ENCODE measurements at regions not wholly inside any gene's neighbourhood (a gene's known extent, or its start where the extent isn't known, plus 50 kb on each side); places are given as distances from the start of the nearest gene placed in this dataset.
"Not testable (repeated sequence)": the region's sequence is repeated elsewhere in the genome, so short reads cannot be mapped to it uniquely, and the experiment has no call there.

DNA sequence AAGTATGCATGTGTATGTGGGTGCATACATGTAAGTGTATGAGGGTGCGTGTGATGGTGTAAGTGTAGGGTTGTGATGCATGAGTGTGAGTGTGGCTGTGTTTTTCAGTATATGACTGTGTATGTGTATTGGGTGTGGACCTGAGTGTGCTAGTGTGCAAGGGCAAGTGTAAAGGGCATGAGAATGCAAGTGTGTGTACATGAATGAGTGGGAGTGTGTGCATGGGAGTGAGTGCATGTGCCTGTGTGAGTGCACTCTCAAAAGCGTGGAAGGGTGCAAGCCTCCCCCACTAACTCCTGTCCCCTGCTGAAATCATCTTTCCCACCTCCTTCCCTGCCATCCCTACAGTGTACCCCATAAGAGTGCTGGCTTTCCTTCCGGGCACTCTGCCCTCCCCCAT lies 225.1 kb upstream of the PRKX start:
- no peaks in the 10 kb centered on the region for H3K27me3 ChIP-seq (ENCODE audit: control insufficient read depth, insufficient read depth, low read length)
- no peak for DNase-seq
- H3K36me3 ChIP-seq (replicated peaks; ENCODE audit: control insufficient read depth, insufficient read depth, low read length), result no peaks in the 10 kb centered on the region
- H3K4me3 ChIP-seq (ENCODE audit: insufficient read depth, low read depth, low read length), result no peak overlapping the region

DNA sequence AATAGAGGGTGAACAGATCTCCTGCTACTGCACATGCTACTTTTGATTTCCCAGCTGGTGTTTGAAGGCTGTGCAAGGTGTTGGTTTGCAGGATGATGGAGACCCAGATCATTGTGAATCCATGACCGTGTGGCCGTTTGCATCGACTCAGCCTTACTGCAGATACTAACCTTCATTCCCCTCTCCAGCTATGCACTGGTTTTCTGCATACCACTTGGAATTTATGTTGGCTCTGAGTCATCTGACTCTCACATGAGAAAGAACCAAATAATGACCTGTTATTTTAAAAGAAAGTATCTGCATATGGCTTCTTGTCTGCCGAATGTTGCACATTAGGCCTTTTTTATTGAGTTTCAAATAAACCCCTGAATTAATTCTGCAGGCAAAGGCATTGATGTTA lies 221.7 kb upstream of the PRKX start:
- not testable (repeated sequence) for H3K4me3 ChIP-seq (ENCODE audit: insufficient read depth, low read depth, low read length); H3K36me3 ChIP-seq (replicated peaks; ENCODE audit: control insufficient read depth, insufficient read depth, low read length); DNase-seq; H3K27me3 ChIP-seq (ENCODE audit: control insufficient read depth, insufficient read depth, low read length)

DNA sequence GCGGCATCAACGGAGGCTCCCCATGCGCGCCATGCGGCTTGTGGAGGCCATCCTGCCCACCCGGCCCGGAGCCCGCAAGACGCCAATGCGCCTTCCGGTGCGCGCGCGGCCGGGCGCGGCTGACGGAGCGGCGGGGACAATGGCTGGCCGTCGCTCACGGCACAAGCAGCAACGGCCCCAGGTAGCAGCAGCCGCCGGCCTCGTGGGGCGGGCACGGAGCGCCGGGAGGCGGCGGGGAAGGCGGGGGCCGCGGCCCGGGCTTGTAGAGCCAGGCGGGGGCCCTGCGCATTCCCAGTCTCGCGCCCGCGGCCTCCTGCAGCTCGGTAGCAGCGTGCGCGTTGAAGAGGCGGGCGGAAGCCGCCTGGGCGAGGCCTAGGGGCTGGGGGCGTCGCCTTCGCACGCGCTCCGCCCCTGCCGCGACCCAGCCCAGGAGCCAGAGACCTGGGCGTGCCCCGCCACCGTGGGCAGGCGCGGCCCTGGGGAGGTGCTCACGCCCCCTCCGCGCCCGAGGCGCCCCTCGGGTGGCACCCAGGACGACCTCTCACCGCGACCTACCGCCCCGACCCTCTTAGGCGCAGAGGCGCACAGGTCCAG lies 207.1 kb upstream of the PRKX start:
- DNase-seq; H3K36me3 ChIP-seq (replicated peaks; ENCODE audit: control insufficient read depth, insufficient read depth, low read length): not testable (repeated sequence)

DNA sequence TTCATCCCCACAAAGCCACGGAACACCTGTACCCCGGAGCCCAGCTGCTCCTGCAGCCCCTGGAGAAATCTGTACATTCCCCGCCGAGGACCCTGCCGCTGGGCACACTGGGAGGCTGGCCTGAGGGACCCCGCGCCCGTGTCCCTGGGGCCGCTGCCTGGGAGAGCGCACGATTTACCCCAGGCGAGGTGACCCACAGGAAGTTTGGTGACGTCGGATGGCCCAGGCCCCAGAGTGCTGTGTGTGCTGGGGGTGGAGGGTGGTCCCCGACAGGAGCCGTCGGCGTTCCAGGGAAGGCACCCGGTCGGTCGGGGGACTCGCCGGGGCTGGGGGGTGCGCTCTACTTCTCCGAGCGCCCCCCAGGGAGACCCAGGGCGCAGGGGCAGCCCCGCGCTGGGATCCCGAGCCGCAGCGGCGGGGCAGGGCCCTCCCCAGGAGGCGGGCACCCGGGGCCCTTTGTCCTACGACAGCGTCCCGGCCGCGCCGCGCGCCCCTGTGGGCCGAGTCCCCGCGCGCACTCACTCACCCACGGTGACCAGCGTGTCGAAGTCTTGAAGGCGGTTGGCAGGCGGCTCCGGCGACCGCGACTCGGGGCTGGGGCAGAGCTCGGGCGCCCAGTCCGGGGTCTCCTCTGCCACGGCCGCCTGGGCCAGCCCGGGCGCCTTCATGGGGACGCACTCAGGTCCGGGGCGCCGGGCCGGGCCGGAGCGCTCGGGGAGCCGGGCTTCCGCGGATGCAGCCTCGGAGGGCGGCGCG lies 206.4 kb upstream of the PRKX start:
- H3K36me3 ChIP-seq (replicated peaks; ENCODE audit: control insufficient read depth, insufficient read depth, low read length); H3K4me3 ChIP-seq (ENCODE audit: insufficient read depth, low read depth, low read length); DNase-seq; H3K27me3 ChIP-seq (ENCODE audit: control insufficient read depth, insufficient read depth, low read length): not testable (repeated sequence)

More for the DNA sequence above, 207.1 kb upstream of the PRKX start:
- not testable (repeated sequence) for H3K4me3 ChIP-seq (ENCODE audit: insufficient read depth, low read depth, low read length); H3K27me3 ChIP-seq (ENCODE audit: control insufficient read depth, insufficient read depth, low read length)

DNA sequence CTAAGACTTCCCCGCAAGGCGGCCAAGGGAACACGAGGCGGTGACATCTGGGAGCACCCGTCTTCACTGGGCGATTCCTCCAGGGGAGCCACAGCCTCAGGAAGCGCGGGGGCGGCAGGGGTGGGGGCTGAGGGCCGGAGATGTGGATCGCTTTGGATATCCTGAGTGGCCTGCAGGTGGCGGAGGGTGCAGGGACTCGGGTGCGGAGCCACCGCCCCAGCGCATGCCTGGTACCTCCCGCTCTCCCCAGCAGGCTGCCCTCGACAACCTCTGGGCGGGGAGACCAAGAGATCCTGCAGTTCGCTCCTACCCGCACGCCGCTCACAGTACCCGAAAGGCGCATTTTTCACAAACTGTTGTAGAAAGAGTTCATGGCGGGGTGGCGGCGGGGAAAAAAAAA lies 201.4 kb upstream of the PRKX start:
- H3K36me3 ChIP-seq (replicated peaks; ENCODE audit: control insufficient read depth, insufficient read depth, low read length); H3K4me3 ChIP-seq (ENCODE audit: insufficient read depth, low read depth, low read length); H3K27me3 ChIP-seq (ENCODE audit: control insufficient read depth, insufficient read depth, low read length); DNase-seq: not testable (repeated sequence)

DNA sequence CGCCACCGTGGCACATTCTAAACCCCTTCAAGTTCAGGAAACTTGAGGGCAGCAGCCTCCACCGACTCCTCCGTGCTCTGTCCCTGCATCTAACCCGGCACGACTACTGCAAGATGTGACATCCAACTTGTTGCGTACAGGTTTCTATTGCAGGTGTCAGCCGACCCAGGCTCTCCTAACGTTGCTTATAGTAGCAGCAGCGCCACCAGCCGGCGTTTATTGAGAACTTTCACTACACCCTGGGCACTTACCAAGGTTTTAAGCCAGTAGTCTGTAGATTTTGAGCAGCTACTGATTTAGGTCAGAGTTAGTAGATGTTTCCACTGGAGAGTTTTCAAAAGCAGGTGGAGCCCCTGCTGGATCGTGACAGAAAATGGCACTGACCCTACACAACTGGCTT lies 200.6 kb upstream of the PRKX start:
- H3K36me3 ChIP-seq (replicated peaks; ENCODE audit: control insufficient read depth, insufficient read depth, low read length); H3K27me3 ChIP-seq (ENCODE audit: control insufficient read depth, insufficient read depth, low read length); DNase-seq; H3K4me3 ChIP-seq (ENCODE audit: insufficient read depth, low read depth, low read length): not testable (repeated sequence)

DNA sequence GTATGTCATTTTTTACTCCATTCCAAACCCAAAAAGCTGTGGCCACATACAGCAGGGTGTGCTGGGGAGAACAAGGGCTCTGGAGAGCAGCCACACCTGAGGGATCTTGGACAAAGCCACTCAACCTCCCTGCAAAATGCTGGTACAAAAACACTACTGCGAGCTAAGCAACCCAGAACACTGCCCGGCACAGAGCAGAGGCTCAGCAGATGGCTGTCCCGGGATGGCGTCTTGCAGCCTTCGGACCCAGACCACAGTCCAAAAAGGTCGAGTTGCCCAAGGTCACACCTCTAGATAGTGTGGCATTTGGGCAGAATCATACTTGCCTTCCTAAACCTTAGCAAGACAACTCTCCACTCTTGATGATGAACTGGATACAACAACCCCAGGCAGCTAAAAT lies 197.6 kb upstream of the PRKX start:
- not testable (repeated sequence) for H3K4me3 ChIP-seq (ENCODE audit: insufficient read depth, low read depth, low read length); H3K36me3 ChIP-seq (replicated peaks; ENCODE audit: control insufficient read depth, insufficient read depth, low read length); H3K27me3 ChIP-seq (ENCODE audit: control insufficient read depth, insufficient read depth, low read length); DNase-seq

DNA sequence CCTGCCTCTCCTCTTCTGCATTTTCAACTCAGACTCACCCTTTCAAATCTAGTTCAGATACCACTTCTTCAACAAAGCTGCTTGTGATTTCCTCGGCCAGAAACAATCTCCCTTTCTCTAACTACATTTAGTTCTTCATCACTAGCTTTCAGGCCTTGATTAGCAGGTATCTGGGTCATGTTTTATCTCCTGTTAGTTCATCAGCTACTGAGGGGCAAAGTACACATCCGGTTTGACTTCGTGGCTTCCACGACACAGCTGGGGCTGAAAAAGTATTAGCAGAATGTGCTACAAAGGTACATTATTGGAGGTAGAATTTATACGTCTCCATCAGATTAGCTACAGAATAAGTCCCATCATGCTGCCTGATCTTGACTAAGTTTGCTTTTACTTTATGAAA lies 197.2 kb upstream of the PRKX start:
- not testable (repeated sequence) for H3K36me3 ChIP-seq (replicated peaks; ENCODE audit: control insufficient read depth, insufficient read depth, low read length); DNase-seq; H3K4me3 ChIP-seq (ENCODE audit: insufficient read depth, low read depth, low read length); H3K27me3 ChIP-seq (ENCODE audit: control insufficient read depth, insufficient read depth, low read length)

DNA sequence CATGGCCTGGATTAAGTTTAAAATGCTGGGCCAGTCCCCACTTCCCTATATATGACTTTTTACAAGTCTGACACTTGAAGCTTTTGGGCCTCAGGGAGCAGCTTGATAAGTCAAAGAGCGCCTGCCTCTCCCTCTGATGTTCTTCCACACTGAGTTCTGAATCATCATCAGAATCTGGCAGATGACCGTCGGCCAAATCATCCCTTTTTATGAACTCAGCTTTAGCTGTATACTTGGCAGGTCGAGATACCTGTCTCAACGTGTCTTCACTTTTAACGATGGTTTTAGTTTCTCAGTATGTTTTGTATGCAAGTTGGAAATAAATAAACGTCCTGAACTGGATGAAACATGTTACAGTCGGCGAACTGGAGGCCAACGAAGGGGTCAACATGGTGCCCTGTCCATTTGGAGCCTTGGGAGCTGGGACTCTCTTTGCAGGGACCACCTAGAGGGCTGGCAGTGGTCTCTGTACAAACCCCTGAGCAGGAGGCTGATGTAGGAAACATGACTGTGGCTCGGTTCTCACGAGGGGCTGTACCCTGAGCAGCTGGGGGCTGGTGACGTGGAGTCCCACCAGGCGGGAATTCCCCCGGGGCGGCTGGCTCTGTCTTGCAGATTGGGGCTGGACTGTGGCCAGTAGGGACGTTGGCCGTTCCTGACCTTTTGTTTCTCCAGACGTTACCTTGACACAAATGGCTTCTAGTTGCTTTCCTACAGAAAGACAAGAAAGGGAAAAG lies 192.2 kb upstream of the PRKX start:
- H3K4me3 ChIP-seq (ENCODE audit: insufficient read depth, low read depth, low read length); H3K27me3 ChIP-seq (ENCODE audit: control insufficient read depth, insufficient read depth, low read length); H3K36me3 ChIP-seq (replicated peaks; ENCODE audit: control insufficient read depth, insufficient read depth, low read length); DNase-seq: not testable (repeated sequence)

DNA sequence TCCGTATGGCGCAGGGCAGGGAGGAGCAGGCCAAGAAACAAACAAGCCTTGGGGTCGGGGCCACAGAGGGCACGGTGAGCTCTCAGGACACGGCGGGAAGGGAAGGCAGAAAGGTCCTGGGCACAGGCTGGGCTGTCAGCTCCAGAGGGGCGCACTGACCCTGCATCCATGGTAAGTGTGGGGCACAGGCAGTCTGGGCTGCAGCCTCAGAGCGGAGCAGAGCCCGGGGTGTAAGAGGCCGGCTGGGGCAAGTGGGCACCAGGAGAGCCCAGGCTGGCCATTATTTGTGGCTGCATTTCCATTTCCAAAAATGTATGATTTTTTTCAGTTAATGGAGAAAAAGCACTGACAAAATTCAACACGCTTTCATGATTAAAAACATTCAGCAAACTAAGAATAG lies 188.8 kb upstream of the PRKX start:
- not testable (repeated sequence) for H3K36me3 ChIP-seq (replicated peaks; ENCODE audit: control insufficient read depth, insufficient read depth, low read length); H3K4me3 ChIP-seq (ENCODE audit: insufficient read depth, low read depth, low read length); DNase-seq; H3K27me3 ChIP-seq (ENCODE audit: control insufficient read depth, insufficient read depth, low read length)

DNA sequence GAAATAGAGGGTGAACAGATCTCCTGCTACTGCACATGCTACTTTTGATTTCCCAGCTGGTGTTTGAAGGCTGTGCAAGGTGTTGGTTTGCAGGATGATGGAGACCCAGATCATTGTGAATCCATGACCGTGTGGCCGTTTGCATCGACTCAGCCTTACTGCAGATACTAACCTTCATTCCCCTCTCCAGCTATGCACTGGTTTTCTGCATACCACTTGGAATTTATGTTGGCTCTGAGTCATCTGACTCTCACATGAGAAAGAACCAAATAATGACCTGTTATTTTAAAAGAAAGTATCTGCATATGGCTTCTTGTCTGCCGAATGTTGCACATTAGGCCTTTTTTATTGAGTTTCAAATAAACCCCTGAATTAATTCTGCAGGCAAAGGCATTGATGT lies 183.3 kb upstream of the PRKX start:
- H3K4me3 ChIP-seq (ENCODE audit: insufficient read depth, low read depth, low read length); H3K27me3 ChIP-seq (ENCODE audit: control insufficient read depth, insufficient read depth, low read length): not testable (repeated sequence)

DNA sequence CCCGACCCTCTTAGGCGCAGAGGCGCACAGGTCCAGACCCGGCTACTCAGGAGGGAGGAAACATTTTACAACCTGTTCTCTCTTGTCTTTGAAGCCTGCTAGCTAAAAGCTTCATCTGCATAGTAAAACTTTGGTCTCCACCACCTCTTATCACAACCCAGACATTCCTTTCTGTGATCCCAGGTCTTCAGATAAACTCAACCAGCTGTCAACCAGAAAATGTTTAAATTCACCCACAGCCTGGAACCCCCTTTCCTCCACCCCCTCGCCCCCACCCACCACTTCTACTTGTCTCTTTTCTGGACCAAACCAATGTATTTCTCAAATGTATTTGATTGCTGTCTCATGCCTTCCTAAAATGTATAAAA lies 169.1 kb upstream of the PRKX start:
- not testable (repeated sequence) for H3K27me3 ChIP-seq (ENCODE audit: control insufficient read depth, insufficient read depth, low read length); DNase-seq; H3K4me3 ChIP-seq (ENCODE audit: insufficient read depth, low read depth, low read length); H3K36me3 ChIP-seq (replicated peaks; ENCODE audit: control insufficient read depth, insufficient read depth, low read length)

More for the DNA sequence above, 183.3 kb upstream of the PRKX start:
- H3K36me3 ChIP-seq (replicated peaks; ENCODE audit: control insufficient read depth, insufficient read depth, low read length); DNase-seq: not testable (repeated sequence)

DNA sequence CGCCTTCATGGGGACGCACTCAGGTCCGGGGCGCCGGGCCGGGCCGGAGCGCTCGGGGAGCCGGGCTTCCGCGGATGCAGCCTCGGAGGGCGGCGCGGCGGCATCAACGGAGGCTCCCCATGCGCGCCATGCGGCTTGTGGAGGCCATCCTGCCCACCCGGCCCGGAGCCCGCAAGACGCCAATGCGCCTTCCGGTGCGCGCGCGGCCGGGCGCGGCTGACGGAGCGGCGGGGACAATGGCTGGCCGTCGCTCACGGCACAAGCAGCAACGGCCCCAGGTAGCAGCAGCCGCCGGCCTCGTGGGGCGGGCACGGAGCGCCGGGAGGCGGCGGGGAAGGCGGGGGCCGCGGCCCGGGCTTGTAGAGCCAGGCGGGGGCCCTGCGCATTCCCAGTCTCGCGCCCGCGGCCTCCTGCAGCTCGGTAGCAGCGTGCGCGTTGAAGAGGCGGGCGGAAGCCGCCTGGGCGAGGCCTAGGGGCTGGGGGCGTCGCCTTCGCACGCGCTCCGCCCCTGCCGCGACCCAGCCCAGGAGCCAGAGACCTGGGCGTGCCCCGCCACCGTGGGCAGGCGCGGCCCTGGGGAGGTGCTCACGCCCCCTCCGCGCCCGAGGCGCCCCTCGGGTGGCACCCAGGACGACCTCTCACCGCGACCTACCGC lies 168.6 kb upstream of the PRKX start:
- DNase-seq; H3K27me3 ChIP-seq (ENCODE audit: control insufficient read depth, insufficient read depth, low read length); H3K4me3 ChIP-seq (ENCODE audit: insufficient read depth, low read depth, low read length); H3K36me3 ChIP-seq (replicated peaks; ENCODE audit: control insufficient read depth, insufficient read depth, low read length): not testable (repeated sequence)

DNA sequence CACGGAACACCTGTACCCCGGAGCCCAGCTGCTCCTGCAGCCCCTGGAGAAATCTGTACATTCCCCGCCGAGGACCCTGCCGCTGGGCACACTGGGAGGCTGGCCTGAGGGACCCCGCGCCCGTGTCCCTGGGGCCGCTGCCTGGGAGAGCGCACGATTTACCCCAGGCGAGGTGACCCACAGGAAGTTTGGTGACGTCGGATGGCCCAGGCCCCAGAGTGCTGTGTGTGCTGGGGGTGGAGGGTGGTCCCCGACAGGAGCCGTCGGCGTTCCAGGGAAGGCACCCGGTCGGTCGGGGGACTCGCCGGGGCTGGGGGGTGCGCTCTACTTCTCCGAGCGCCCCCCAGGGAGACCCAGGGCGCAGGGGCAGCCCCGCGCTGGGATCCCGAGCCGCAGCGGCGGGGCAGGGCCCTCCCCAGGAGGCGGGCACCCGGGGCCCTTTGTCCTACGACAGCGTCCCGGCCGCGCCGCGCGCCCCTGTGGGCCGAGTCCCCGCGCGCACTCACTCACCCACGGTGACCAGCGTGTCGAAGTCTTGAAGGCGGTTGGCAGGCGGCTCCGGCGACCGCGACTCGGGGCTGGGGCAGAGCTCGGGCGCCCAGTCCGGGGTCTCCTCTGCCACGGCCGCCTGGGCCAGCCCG lies 167.9 kb upstream of the PRKX start:
- not testable (repeated sequence) for H3K36me3 ChIP-seq (replicated peaks; ENCODE audit: control insufficient read depth, insufficient read depth, low read length); H3K4me3 ChIP-seq (ENCODE audit: insufficient read depth, low read depth, low read length); H3K27me3 ChIP-seq (ENCODE audit: control insufficient read depth, insufficient read depth, low read length); DNase-seq

Data from H7 (cell line).